ENCODE measurements at regions not wholly inside any gene's neighbourhood (a gene's known extent, or its start where the extent isn't known, plus 50 kb on each side); places are given as distances from the start of the nearest gene placed in this dataset.

- DNase-seq (ENCODE audit: low spot score) = no peak
- no peak for TF ChIP-seq CTCF (IDR thresholded peaks at IDR 0.05; ENCODE audit: extremely low read depth, missing control alignments)
Observed at GRCh38 chr3:144127014-144127413, 155.4 kb downstream of the DIPK2A start.

- no peak for DNase-seq (ENCODE audit: low spot score)
- no peak for TF ChIP-seq CTCF (IDR thresholded peaks at IDR 0.05; ENCODE audit: extremely low read depth, missing control alignments)
Observed at GRCh38 chr3:144127700-144128099, 156.1 kb downstream of the DIPK2A start.

- TF ChIP-seq CTCF (IDR thresholded peaks at IDR 0.05; ENCODE audit: extremely low read depth, missing control alignments) = no peak
- DNase-seq (ENCODE audit: low spot score) = peak; percentile 47
Observed at GRCh38 chr3:144128108-144128892, 156.7 kb downstream of the DIPK2A start.

- no peak for TF ChIP-seq CTCF (IDR thresholded peaks at IDR 0.05; ENCODE audit: extremely low read depth, missing control alignments)
- DNase-seq (ENCODE audit: low spot score) = no peak
Observed at GRCh38 chr3:144129536-144130214, 158.1 kb downstream of the DIPK2A start.

GRCh38 chr3:144141074-144141473, 169.5 kb downstream of the DIPK2A start:
- no peak for TF ChIP-seq CTCF (IDR thresholded peaks at IDR 0.05; ENCODE audit: extremely low read depth, missing control alignments)
- no peak for DNase-seq (ENCODE audit: low spot score)

GRCh38 chr3:144141496-144141895, 169.9 kb downstream of the DIPK2A start:
- TF ChIP-seq CTCF (IDR thresholded peaks at IDR 0.05; ENCODE audit: extremely low read depth, missing control alignments) = no peak
- no peak for DNase-seq (ENCODE audit: low spot score)

GRCh38 chr3:144142151-144142840, 170.7 kb downstream of the DIPK2A start:
- no peak for DNase-seq (ENCODE audit: low spot score)
- no peak for TF ChIP-seq CTCF (IDR thresholded peaks at IDR 0.05; ENCODE audit: extremely low read depth, missing control alignments)
